Stromal cell of bone marrow (primary cell): ENCODE measurements at regions not wholly inside any gene's neighbourhood (a gene's known extent, or its start where the extent isn't known, plus 50 kb on each side); places are given as distances from the start of the nearest gene placed in this dataset.
A peak's percentile ranks its signal among the peaks of the same experiment; 100 is the strongest.

Source experiments
- DNase-seq: peaks from one replicate; pipeline ENCODE4 v3.0.0-alpha.2; 2012; ENCODE audit warnings: low read depth

DNA sequence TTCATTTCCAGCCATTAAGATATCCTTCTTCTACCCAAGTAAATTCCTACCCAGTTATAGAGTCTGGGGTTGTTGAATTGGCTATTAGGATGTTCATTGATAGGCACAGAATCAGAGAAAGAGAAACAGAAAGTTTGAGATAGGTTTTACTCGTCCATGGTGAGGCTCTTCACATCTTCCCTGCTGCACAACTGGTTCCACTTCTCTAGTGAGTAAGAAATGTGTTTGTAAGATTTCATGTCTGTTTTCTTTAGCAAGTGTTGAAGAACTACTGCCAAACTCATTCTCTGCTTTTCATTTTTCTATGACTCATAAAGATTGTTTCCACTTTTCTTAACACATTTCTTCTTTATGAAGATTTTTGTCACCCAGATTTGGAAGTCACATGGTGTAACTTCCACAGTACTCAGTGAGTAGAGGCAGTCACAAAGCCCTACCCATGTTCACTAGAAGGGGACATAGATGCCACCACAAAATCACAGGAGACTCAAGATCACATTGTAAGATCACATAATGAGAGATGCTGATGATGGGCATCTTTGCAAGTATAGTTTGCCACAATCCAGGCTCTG is 152.3 kb downstream of the SNX7 start:
- peak; percentile 2 for DNase-seq

DNA sequence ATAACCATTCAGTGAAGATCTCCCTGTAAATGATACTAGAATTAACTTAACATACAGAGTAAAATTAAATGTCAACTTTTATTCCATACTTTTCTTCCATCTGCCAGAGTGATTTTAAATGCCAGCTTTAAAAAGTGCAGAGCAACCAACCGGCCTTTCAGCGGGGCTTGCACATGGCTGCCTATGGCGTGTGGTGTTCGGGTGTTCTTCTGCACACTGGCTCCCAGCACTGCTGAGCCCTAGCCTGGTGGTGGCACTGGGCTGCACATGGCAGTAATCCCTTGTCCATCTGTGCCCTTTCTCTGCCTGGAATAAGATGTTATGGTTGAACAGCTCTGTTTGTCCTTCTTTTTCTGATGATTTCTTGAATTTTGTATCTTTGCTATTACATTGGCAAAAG is 156.3 kb downstream of the SNX7 start:
- DNase-seq: no peak

- DNase-seq: no peak
These were observed 159.9 kb downstream of the SNX7 start for GRCh38 chr1:98821379-98821778.

DNA sequence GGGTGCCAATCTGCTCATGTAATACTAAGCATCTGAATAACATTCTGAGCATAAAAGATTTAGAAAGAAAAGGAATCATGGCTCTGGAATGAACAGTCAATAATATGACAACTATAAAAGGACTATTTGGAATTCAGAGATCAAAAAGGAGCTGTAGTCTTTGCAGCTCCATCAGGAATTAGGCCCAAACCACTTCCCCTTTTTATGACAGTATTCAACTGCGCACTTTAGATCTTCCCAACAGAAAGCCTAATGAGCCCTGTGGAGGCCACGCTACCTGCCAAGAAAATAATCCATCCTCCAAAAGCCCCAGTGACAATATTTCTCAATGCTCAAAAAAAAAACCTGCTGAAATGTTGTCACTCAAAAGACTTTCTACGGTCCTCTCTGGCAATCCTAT is 163.2 kb downstream of the SNX7 start:
- no peak for DNase-seq

- no peak for DNase-seq
These were observed 165.5 kb downstream of the SNX7 start for GRCh38 chr1:98827041-98827440.

DNA sequence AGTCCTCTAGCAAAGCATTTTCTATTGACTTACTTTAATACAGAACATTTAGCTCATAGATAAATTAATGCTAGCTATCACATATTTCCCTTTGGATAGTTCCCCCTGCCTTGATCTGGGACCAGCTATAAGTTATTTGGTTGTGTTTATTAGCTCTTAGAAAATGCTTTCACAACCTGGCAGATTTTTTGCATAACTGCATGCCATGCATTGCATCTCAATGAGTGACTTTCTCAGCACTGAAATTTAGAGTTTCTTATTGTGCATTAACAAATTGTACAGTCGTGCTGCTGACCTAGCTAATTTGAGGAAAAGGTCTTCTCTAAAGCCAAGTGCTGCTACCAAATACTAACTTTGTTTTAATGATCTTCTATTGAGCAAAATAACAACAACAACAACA is 164.8 kb downstream of the PLPPR5 start:
- DNase-seq: no peak
